ENCODE measurements at regions not wholly inside any gene's neighbourhood (a gene's known extent, or its start where the extent isn't known, plus 50 kb on each side); places are given as distances from the start of the nearest gene placed in this dataset.
"Not testable (repeated sequence)": the region's sequence is repeated elsewhere in the genome, so short reads cannot be mapped to it uniquely, and the experiment has no call there.

DNA sequence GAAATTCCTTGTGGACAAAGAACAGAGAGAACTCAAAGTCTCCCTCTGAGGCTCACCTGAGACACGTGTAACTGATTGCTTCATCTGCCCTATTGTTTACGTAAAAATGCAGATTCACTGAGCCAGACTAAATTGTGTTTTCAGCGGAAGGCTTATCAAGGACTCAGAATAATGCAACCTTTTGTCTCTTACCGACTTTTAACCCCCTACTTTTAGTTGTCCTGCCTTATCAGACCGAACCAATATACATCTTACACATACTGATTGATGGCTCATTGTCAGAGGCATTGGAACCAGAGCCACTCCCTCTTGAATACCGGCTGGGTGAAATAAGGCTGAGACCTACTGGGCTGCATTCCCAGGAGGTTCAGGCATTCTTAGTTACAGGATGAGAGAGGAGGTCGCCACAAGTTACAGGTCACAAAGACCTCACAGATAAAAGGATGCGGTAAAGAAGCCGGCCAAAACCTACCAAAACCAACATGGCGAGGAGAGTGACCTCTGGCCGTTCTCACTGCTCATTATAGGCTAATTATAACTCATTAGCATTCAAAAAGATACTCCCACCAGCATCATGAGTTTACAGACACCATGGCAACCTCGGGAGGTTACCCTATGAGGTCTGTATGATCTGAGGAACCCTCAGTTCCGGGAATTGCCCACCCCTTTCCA, 95.5 kb upstream of the ZNF184 start:
- DNase-seq, result no peak

DNA sequence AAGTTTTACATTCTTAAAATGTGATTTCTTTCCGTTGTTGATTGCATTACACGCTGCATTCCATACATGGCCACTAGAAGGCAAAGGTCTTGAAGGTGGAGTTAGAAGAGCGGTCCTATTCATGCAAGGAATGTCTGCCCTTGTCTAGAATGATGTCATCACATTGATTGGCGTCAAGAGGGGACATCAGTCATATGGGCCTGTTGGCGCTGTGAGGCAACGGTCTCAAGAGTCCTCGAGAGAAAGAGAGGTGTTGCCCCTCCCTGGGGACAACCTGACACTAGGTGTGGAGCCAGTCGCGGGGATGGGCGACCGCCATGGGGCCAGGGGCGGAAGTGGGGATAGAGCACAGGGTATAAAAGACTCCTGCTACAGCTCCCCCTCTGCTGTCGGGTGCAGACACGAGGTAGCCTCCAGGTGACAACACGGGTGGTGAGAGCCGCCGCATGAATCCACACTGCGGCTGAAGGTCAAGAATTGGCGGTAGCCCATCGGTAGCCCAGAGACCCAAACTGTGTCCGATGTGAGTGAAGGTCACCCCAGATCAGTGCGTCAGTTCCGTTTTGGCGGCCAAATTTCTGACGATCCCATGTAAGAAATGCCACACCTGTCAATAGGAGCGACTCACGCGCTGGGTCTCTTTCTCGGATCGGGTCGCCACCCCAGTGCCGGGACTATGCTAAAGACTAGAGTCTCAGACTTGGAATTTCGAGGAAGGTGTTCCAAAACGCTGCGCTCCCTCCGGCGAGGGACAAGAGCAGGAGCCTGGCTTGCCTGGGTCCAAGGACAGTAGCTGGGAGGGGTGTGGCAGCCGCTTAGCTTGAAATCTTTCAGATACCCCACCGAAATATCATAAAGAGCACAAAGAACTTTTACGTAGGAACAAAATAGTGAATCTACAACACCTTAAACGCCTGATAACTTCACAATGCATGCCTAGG, 93.2 kb upstream of the ZNF184 start:
- no peak for DNase-seq

DNA sequence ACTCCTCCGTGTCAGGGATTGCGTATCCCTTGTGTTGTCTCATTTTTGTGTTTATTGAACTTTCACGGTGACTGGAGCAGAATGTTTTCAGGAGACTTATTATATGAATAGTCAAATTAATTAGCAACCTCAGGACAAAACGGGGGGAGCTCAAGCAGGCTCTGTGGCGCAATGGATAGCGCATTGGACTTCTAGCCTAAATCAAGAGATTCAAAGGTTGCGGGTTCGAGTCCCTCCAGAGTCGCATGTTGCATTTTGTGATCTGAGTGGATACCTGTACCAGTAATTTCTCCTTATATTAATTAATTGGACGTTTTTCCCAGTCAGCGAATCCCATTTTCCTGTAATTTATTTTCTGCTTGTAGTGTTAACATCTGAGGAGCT, 89.1 kb upstream of the ZNF184 start:
- no peak for DNase-seq

DNA sequence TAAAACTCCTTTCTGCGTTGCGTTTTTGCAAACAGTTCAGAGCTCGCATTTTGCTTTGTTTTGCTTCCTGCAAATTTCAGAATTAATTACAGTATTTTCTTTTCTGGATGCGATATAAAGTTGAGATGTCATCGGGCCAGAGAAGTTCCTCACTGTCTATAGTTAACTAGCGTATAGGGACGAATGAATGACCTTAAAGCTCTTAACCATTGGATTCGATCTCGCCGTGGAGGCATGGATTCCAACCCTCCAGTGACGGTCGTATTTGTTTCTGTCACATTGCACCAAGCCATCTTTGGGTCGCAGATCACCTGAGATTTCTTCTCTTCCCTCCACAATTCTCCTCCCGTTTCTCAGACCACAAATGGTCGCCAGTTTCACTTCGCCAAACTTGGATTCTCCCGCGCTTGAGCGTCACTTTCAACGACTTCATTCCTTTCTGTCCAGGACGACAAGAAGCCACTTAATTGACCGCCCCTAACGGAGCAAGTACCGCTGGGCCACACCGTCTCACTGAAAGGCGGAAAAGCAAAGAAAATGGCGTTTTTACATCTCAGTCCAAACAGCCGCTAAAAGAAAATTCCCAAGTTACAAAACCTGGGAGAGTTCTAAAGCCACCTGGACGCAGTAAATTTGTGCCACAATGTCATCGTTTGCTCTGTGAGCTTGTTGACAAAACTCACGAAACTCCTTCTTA, 85.3 kb upstream of the ZNF184 start:
- DNase-seq, result no peak

DNA sequence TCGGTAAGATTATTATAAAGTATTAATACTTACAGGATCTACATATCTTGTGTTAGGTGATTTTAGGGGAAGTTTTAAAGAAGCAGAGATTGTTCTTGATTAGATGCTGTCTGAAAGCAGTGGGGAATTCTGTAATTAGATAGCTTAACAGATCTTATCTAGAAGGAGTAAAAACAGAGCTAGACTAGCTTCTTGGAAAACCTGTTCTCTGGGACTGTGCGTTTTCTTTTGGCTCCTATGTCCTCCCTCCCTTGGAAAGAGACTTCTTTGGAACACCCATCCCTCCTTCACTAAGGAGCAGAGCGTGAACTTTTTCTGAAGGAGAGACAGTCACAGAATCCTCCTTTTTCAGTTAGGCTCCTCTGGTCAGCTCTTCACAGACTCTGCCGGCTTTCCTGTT, 83.5 kb upstream of the ZNF184 start:
- no peak for DNase-seq

DNA sequence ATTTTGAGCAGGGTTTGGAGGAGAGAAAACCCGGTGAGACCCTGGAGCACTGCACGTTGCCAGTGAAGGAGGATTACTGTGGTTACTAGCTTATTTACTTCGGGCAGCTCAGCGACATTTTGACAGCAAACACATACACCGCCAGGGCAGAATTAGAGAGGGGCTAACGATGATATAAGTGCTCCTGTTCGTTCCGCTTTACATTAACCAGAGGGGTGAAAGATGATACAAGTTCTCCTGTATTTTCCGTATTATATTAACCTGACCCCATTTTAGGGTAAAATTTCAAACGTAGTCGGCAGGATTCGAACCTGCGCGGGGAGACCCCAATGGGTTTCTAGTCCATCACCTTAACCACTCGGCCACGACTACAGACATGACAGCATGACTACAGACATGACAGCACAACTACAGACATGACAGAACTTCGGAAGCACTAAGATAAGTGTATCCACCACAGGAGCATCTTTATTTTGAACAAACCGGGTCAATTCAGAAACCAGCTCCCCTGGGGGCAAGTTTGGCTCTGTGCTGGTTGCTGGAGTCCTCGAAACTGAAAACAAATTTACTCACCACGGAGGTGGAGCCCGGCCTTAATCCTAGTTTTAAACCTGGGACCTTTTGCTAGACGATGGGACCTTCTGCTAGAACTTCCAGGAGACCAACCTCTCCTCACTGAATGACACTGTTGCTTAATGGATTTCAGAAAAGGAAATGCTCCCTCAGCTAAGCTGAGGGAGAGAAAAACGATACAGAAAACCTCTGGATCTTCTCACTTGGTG, 80.4 kb upstream of the ZNF184 start:
- no peak for DNase-seq

DNA sequence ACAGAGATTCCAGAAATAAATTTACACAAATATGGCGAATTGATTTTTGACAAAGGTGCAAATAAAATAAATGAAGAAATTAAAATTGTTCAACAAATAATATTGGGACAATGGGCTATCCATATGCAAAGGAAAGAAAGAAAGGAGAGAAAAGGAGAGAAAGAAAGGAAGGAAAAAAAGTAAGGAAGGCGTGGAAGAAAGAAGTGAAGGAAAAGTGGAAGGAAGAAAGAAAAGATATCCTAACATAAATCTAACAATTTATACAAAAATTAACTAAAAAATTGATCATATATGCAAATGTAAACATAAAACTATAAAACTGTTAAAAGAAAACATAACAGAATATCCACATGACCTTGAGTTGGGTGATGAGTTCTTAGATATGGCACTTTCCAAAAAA, 78.7 kb upstream of the ZNF184 start:
- DNase-seq, result no peak

DNA sequence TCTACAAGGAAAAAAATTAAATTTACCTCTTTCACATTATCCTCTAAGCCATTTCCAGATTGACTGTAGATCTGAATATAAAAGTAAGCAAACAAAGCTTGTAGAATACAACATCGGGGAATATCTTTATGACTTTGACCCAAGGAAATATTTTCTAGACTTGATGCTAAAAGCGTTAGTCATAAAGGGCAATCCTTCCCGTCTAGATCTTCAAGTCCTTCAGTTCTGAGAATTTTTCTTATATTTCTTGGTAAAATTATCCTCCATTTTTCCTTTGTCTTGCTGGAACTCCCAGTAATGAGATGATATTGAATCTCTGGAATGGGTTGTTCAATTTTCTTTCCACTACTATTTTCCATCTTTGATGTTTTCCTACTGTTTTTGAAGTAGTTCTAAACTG, 77.8 kb upstream of the ZNF184 start:
- no peak for DNase-seq

DNA sequence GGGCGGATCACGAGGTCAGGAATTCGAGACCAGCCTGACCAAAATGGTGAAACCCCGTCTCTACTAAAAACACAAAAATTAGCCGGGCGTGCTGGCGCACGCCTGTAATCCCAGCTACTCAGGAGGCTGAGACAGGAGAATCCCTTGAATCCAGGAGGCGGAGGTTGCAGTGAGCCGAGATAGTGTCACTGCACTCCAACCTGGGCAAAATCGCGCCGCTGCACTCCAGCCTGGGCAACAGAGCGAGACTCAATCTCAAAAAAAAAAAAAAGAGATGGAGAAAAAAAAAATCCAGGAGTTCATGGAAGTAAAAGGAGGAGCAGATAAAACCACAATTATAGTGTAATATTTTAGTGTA, 76.3 kb upstream of the ZNF184 start:
- DNase-seq, result not testable (repeated sequence)

DNA sequence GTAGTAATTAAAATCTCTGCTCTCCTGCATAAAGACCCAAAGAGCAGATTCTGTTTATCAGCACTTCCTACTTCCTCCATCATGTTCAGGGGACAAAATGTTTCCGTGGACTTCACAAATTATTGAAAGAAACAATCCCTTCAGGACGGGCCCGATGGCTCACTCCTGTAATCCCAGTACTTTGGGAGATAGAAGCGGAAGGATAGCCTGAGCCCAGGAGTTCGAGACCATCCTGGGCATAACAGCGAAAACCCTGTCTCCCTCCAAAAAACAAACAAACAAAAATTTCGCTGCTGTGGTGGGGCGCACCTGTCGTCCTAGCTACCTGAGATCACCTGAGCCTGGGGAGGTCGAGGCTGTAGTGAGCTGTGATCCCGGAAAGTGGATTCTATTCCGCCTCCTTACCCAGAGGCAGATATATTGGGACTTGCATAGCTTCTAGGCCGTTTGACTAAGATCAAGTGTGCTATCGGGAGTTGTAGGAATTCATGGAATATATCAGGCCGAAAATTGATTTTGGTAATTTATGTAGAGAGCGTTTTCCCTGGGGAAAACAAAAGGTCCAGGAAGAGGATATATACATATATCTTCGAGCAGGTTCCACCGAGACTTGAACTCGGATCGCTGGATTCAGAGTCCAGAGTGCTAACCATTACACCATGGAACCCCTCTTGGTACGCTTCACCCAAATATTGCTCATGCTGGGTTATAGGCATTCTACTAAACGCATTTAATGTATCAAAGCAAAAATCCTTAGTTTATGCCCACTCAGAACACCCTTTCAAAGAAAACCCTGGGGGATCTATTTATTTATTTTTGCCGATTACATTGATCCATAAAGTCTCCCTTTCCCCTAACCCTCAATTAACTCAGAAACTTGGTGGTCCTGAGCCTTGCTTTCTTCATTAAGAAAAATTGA, 74.5 kb upstream of the ZNF184 start:
- no peak for DNase-seq

DNA sequence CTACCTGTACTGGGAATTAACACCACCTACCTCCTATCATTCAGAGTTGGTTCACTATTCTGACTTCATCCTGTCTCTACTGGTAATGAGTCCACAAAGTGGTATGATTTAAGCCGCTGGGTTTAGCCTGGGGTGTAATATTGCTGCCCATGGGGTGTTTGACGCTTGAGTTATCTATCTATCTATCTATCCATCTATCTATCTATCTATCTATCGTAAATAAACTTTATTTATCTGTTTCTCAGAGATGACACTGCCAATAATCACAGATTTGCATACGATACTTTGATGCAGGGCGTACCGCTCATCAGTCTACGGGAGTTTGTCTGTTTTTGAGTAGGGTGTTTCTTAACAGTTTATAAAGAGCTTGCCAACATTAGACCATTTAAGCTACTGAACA, 73.6 kb upstream of the ZNF184 start:
- no peak for DNase-seq

DNA sequence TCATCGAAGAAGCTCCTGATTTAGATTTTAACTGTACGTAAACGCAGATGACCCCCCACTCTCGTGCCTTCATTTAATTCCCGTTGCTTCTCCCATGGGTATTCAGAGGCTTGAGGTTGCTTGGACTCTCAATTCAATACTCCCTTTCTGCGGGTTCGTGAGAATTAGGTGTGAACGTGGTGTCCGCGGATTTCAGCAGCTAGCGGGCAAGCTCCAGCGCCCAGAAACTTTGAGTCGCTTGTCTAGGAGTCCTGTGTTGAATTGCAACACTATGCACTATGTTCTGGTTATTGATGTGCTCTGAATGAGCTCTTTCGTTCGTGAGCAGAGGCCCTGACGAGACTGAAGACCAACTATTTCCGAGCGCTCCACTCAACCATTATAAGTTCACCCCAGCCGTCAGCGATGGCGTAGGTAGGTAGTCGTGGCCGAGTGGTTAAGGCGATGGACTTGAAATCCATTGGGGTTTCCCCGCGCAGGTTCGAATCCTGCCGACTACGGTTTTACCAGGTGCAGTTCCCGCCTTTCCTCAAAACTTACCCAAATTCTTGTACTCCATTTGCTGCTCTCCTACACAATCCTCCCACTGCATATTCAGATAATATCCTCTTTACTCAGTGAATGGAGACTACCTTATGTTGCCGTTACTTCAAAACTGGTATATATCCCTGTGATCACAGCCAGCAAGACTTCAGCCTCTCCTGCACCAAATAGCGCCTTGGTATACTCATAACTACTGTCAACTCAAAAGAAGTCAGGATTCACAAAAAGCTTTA, 72.6 kb upstream of the ZNF184 start:
- no peak for DNase-seq

DNA sequence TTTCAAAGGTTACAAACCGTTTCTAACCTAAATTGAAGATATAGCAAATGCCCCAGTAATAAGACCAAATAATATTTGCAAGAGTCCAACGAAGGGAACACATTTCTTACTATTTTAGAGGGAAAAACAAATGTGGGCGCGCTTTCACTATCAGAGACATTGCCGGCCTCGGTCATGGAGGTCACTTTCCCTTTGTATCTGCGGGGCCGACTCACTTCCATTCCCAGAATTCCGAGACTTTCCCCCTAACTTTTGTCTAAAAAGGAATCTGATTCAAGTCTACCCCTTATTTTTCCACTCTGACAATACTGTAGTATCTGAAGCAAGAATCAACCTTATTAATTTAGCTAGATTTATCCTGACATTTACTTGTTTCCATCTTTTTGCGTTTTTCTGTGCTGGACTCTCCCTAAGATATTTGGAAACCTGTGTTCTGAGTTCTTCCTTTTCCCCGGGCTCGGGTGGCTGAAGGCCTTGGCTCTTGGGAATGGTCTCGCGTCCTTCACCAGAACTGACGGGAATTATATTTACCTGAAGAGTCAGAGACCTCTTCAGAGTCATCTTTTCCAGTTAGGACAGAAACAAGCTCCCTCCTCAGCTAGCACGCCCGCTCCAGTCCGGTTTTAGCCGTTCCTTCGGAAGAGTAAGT, 71.8 kb upstream of the ZNF184 start:
- DNase-seq, result no peak

DNA sequence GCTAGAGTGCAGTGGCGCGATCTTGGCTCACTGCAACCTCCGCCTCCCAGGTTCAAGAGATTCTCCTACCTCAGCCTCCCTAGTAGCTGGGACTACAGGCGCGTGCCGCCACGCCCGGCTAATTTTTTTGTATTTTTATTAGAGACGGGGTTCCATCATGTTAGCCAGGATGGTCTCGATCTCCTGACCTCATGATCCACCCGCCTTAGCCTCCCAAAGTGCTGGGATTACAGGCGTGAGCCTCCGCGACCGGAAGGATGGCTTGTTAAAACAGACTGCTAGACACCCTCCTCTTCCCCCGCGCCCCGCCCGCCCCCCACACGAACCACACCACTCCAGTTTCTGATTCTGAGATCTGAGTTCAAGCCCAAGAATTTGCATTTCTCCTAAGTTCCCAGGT, 71.2 kb upstream of the ZNF184 start:
- not testable (repeated sequence) for DNase-seq

DNA sequence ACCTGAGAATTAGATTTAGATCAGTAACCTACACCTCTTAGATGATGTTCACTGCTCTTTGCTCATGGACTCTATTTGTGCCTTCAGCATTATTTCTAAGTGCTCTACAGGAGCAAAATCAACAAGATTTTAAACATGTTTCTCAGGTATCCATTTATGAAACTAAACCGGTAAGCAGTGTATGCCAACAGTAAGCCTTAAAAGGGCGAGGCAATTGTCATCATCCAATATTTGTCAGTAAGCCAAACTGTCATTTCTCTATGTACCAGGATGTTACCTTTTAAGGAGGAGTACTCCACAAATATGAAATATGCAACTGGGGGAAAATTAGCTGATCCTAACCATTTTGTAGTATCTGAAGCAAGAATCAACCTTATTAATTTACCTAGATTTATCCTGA, 69.6 kb upstream of the ZNF184 start:
- no peak for DNase-seq

DNA sequence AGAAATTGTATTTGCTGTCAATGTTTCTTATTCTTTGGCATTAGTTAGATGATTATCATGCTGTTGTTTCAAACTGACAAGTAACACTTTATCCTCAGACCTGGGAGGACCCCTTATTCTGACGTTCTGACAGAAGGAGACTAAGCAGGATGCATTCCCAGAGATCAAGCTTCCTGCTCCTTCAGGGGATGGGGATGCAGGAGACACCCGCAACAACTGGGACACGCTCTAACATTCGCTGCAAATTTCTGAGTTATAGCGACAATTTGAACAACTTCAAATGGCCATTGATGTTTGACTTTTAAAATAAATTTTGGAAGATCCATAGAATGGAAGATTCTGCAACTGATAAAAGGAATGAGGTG, 69.0 kb upstream of the ZNF184 start:
- no peak for DNase-seq

DNA sequence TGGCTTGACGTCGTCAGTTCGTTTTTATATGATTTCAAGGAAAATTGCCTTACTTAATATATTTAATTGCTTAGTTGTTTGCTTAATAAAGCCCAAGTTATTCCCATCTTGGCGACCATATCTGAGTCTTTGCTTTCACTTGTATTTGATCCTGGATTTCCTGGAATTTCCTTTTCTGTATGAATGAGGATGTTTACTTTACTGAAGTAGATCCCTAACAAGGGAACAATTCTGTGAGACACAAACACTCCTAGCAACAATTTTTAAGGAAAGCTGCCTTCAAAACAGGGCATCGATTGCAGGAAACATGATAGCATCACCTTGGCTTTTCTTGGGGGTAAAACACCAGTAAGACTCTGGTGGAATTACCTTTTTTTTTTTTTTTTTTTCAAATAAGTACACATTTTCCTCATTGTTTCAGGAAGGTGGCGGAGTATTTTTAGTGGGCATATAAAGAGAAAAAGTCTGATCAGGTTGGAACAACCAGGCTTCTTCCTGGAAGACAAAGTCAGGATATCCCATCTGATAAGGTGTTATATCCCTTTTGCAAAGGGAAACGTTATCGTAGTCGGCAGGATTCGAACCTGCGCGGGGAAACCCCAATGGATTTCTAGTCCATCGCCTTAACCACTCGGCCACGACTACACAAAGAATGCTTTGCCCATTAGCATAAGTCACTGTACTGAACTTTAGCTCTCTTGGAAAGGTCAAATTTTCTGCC, 68.5 kb upstream of the ZNF184 start:
- no peak for DNase-seq

DNA sequence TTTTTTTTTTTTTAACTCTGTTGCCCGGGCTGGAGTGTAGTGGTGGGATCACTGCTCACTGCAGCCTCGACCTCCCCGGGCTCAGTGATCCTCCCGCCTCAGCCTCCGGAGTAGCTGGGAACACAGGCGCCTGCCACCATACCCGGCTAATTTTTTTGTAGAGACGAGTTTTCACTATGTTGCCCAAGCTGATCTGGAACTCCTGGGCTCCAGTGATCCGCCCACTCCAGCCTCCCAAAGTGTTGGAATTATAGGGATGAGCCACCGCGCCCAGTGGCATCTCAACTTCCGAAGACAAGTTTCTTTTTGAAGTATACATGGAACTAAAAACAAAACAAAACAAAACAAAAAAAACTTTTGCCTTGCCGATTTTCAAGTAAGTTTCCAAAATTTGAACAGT, 66.6 kb upstream of the ZNF184 start:
- no peak for DNase-seq

DNA sequence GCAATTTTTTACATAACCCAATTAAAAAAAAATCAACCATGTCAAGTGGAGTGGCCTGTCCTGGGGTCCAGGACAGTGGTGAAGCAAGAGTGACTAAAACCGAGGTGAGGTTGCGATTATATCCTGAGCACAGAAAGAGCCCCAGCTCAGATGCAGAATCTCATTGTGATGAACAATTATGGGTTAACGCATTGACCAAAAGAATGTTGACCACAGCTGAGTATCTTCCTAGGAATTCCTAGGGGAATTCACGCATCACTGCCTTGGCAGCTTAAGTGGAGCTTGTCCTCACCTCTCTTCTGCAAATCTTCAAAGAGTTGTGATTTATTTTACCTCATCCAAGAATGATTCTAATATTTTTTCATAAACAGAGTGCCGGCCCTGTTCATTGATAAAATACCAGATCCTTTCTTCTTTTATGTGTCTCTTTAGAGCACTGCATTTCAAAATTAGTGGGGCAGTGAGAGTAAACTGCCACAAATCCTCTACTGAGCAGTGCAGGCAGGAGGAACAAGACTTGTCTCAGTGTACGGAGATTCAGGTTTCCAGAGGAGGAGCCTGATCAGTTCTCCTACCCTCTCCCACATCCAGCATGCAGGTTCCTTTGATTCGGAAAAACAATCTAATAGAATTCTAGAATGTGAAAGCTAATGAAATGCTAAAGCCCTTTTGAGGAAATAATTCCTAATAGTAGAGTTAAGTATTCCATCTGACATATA, 60.1 kb upstream of the ZNF184 start:
- DNase-seq, result no peak

All from Kasumi-1 (cell line).